Liver (tissue), 8 donors: ENCODE measurements at regions not wholly inside any gene's neighbourhood (a gene's known extent, or its start where the extent isn't known, plus 50 kb on each side); places are given as distances from the start of the nearest gene placed in this dataset.

Experiments used
- DNase-seq: peaks from one replicate; pipeline ENCODE4 v3.0.0-alpha.2; 2017; ENCODE audit warnings: low spot score
- H3K27ac ChIP-seq, 2 donors: one replicate each; pipeline ENCODE4 v1.7.0; 2013; ENCODE audit warnings: inconsistent platforms in 2 of 2, low read length in 2 of 2, control low read depth in 1 of 2, low read depth in 1 of 2, mild to moderate bottlenecking in 1 of 2
- H3K27me3 ChIP-seq, 4 donors: one replicate each; pipeline versions ENCODE4 v1.6.1 to v1.7.0; 2013; ENCODE audit warnings: low read length in 3 of 4, inconsistent platforms in 1 of 4, mild to moderate bottlenecking in 1 of 4, moderate library complexity in 1 of 4; ENCODE audit not compliant: control insufficient read depth in 4 of 4, insufficient read depth in 4 of 4
- H3K36me3 ChIP-seq, 4 donors: one replicate each; pipeline versions ENCODE4 v1.6.1 to v1.7.0; 2013; ENCODE audit warnings: low read length in 3 of 4, mild to moderate bottlenecking in 3 of 4, low read depth in 1 of 4, moderate library complexity in 1 of 4; ENCODE audit not compliant: control insufficient read depth in 4 of 4, insufficient read depth in 3 of 4
- H3K4me1 ChIP-seq, 4 donors: one replicate each; pipeline versions ENCODE4 v1.6.1 to v1.7.0; 2013; ENCODE audit warnings: low read length in 3 of 4, mild to moderate bottlenecking in 3 of 4, moderate library complexity in 1 of 4; ENCODE audit not compliant: control insufficient read depth in 4 of 4, insufficient read depth in 4 of 4
- H3K4me3 ChIP-seq, 3 donors: one replicate each; pipeline versions ENCODE4 v1.6.1 to v1.7.0; 2013; ENCODE audit warnings: low read length in 3 of 3, control low read depth in 1 of 3, low read depth in 1 of 3, mild to moderate bottlenecking in 1 of 3
- H3K9ac ChIP-seq, 2 donors: one replicate each; pipeline ENCODE4 v1.7.0; 2013; ENCODE audit warnings: low read length in 2 of 2, mild to moderate bottlenecking in 2 of 2, moderate library complexity in 2 of 2, control low read depth in 1 of 2, low read depth in 1 of 2
- H3K9me3 ChIP-seq, 4 donors: one replicate each; pipeline versions ENCODE4 v1.6.1 to v1.7.0; 2013; ENCODE audit warnings: low read length in 3 of 4; ENCODE audit not compliant: control insufficient read depth in 4 of 4
- CTCF ChIP-seq: fragments of 150-350 bp; IDR thresholded peaks from 2 replicates; pipeline ENCODE4 v1.5.1; 2017; ENCODE audit warnings: improper control_type of control experiment, low read depth, low read length; ENCODE audit not compliant: missing input control
- FOXA1 ChIP-seq: IDR thresholded peaks from 2 replicates; pipeline ENCODE4 v1.6.1; 2016; ENCODE audit warnings: antibody characterized with exemption
- FOXA2 ChIP-seq: IDR thresholded peaks from 2 replicates; pipeline ENCODE4 v1.6.1; 2016; ENCODE audit warnings: antibody characterized with exemption
- GABPA ChIP-seq, 2 donors: IDR thresholded peaks in 1 of 2; conservative IDR thresholded peaks in 1 of 2; 2 replicates each; pipeline ENCODE4 v1.6.1; 2016; ENCODE audit warnings: antibody characterized with exemption in 2 of 2, mild to moderate bottlenecking in 1 of 2, moderate library complexity in 1 of 2
- HNF4A ChIP-seq, 2 donors: conservative IDR thresholded peaks; 2 replicates each; pipeline ENCODE4 v1.6.1; 2016; ENCODE audit warnings: antibody characterized with exemption in 2 of 2, mild to moderate bottlenecking in 2 of 2
- HNF4G ChIP-seq: IDR thresholded peaks from 2 replicates; pipeline ENCODE4 v1.6.1; 2016; ENCODE audit warnings: antibody characterized with exemption
- JUND ChIP-seq, 2 donors: IDR thresholded peaks; 2 replicates each; pipeline ENCODE4 v1.6.1; 2016; ENCODE audit warnings: antibody characterized with exemption in 2 of 2
- NR2F2 ChIP-seq: IDR thresholded peaks from 2 replicates; pipeline ENCODE4 v1.6.1; 2016; ENCODE audit warnings: antibody characterized with exemption
- RXRA ChIP-seq, 2 donors: IDR thresholded peaks; 2 replicates each; pipeline ENCODE4 v1.6.1; 2017 to 2018; ENCODE audit warnings: antibody characterized with exemption in 2 of 2, mild to moderate bottlenecking in 1 of 2
- YY1 ChIP-seq: IDR thresholded peaks from 2 replicates; pipeline ENCODE4 v1.6.1; 2016; ENCODE audit warnings: antibody characterized with exemption, mild to moderate bottlenecking
- WGBS: extraction: QIAGEN DNeasy Blood & Tissue Kit; methylation state at CpG from one replicate; pipeline ENCODE4 v1.1.7; 2013; 5-methylcytosine and 5-hydroxymethylcytosine counted together
- TF ChIP-seq, protein P1 (sequence below): IDR thresholded peaks from 2 replicates; pipeline ENCODE4 v1.6.1; 2016; ENCODE audit warnings: antibody characterized with exemption
- TF ChIP-seq, protein P2 (sequence below): IDR thresholded peaks from 2 replicates; pipeline ENCODE4 v1.6.1; 2016; ENCODE audit warnings: antibody characterized with exemption
- TF ChIP-seq, protein P3 (sequence below): IDR thresholded peaks from 2 replicates; pipeline ENCODE4 v1.6.1; 2016; ENCODE audit warnings: antibody characterized with exemption, mild to moderate bottlenecking
- donor health status: healthy.
- donor health status: healthy.
- donor health status: healthy.
- donor health status: healthy.
- donor health status: healthy.

- Histone ChIP-seq H3K36me3 (no peaks in the 10 kb centered on the region), H3K27me3 (no peaks in the 10 kb centered on the region), H3K9me3 (peaks cover 0 to 1% (median 0%) of the 10 kb centered on the region in 4 donors), H3K4me3 (no peak overlapping the region), H3K9ac (no peak overlapping the region), H3K4me1 (peaks cover 0 to 12% (median 0%) of the 10 kb centered on the region in 4 donors), H3K27ac (no peak overlapping the region)
- TF ChIP-seq GABPA (IDR thresholded peaks at IDR 0.05 in 1 of 2, conservative IDR thresholded peaks at IDR 0.05 in 1 of 2), result no peak
- TF ChIP-seq RXRA (IDR thresholded peaks at IDR 0.05), result no peak
- no peak for TF ChIP-seq FOXA2
- TF ChIP-seq, protein P1, sequence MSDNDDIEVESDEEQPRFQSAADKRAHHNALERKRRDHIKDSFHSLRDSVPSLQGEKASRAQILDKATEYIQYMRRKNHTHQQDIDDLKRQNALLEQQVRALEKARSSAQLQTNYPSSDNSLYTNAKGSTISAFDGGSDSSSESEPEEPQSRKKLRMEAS, result no peak
- TF ChIP-seq, protein P2, sequence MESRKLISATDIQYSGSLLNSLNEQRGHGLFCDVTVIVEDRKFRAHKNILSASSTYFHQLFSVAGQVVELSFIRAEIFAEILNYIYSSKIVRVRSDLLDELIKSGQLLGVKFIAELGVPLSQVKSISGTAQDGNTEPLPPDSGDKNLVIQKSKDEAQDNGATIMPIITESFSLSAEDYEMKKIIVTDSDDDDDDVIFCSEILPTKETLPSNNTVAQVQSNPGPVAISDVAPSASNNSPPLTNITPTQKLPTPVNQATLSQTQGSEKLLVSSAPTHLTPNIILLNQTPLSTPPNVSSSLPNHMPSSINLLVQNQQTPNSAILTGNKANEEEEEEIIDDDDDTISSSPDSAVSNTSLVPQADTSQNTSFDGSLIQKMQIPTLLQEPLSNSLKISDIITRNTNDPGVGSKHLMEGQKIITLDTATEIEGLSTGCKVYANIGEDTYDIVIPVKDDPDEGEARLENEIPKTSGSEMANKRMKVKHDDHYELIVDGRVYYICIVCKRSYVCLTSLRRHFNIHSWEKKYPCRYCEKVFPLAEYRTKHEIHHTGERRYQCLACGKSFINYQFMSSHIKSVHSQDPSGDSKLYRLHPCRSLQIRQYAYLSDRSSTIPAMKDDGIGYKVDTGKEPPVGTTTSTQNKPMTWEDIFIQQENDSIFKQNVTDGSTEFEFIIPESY, result no peak
- no peak for TF ChIP-seq NR2F2
- TF ChIP-seq, protein P3, sequence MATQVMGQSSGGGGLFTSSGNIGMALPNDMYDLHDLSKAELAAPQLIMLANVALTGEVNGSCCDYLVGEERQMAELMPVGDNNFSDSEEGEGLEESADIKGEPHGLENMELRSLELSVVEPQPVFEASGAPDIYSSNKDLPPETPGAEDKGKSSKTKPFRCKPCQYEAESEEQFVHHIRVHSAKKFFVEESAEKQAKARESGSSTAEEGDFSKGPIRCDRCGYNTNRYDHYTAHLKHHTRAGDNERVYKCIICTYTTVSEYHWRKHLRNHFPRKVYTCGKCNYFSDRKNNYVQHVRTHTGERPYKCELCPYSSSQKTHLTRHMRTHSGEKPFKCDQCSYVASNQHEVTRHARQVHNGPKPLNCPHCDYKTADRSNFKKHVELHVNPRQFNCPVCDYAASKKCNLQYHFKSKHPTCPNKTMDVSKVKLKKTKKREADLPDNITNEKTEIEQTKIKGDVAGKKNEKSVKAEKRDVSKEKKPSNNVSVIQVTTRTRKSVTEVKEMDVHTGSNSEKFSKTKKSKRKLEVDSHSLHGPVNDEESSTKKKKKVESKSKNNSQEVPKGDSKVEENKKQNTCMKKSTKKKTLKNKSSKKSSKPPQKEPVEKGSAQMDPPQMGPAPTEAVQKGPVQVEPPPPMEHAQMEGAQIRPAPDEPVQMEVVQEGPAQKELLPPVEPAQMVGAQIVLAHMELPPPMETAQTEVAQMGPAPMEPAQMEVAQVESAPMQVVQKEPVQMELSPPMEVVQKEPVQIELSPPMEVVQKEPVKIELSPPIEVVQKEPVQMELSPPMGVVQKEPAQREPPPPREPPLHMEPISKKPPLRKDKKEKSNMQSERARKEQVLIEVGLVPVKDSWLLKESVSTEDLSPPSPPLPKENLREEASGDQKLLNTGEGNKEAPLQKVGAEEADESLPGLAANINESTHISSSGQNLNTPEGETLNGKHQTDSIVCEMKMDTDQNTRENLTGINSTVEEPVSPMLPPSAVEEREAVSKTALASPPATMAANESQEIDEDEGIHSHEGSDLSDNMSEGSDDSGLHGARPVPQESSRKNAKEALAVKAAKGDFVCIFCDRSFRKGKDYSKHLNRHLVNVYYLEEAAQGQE, result no peak
- no peak for TF ChIP-seq CTCF
- TF ChIP-seq YY1, result no peak
- TF ChIP-seq HNF4A (conservative IDR thresholded peaks at IDR 0.05), result no peak
- TF ChIP-seq JUND (IDR thresholded peaks at IDR 0.05), result no peak
- no peak for TF ChIP-seq FOXA1
- TF ChIP-seq HNF4G, result no peak
- DNase-seq, result no peak
- WGBS, result 86% methylated on average over 2 of the region's 2 CpGs
Measured at GRCh38 chr21:16287046-16287445, 557.3 kb downstream of the USP25 start.

DNA sequence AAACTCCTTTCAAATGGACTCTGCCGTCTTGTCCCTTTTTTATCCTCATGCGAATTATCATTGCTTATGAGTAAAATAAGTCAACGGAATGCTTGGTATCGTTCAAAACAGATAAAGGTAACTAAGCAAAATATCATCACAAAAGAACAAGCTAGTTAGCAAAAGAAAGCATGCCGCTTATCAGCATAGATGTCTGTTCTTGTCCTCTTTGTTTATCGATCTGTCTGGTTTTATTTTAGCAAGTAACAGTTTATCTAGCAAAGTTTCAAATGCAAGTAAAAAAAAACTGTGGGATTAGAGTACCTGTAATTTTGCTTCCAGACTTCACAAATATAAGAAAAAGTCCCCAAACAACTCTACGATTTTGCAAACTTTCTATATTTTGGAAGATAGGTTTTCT lies 561.5 kb downstream of the USP25 start:
- H3K4me3 ChIP-seq, result peak overlapping the region in 2 of 3 donors; percentile 16 to 19
- WGBS, result 43% methylated on average over 7 of the region's 7 CpGs
- no peaks in the 10 kb centered on the region for H3K9me3 ChIP-seq
- TF ChIP-seq RXRA (IDR thresholded peaks at IDR 0.05), result no peak
- peak; percentile 29 for TF ChIP-seq YY1
- H3K9ac ChIP-seq, result no peak overlapping the region
- H3K36me3 ChIP-seq, result no peaks in the 10 kb centered on the region
- peaks cover 0 to 6% (median under 1%) of the 10 kb centered on the region in 4 donors for H3K4me1 ChIP-seq
- H3K27ac ChIP-seq, result no peak overlapping the region
- H3K27me3 ChIP-seq, result no peaks in the 10 kb centered on the region
- DNase-seq, result no peak
